ENCODE measurements at regions not wholly inside any gene's neighbourhood (a gene's known extent, or its start where the extent isn't known, plus 50 kb on each side); places are given as distances from the start of the nearest gene placed in this dataset.

GRCh38 chr6:48031711-48032110 is 79.3 kb downstream of the PTCHD4 start:
- DNase-seq (ENCODE audit: extremely low read depth in 1 of 4, low spot score in 3 of 4), result no peak
- BruUV-seq (replicated peaks), result no TSS peak
- Histone ChIP-seq H3K4me1 (replicated peaks in 1 of 2; ENCODE audit: control insufficient read depth in 2 of 2, insufficient read depth in 2 of 2, low read length in 2 of 2) (no peaks in the 10 kb centered on the region), H3K4me3 (no peak overlapping the region), H2AFZ (ENCODE audit: low read depth, low read length) (no peak overlapping the region), H3K9me3 (replicated peaks; ENCODE audit: control insufficient read depth, insufficient read depth, low read depth, low read length) (no peaks in the 10 kb centered on the region), H4K20me1 (replicated peaks; ENCODE audit: control insufficient read depth, insufficient read depth, low read length) (no peaks in the 10 kb centered on the region), H3K9ac (ENCODE audit: insufficient read depth in 1 of 2, low read depth in 2 of 2, low read length in 2 of 2) (no peak overlapping the region), H3K27ac (ENCODE audit: extremely low read depth, low read depth, low read length) (no peak overlapping the region), H3K9me1 (ENCODE audit: control insufficient read depth, insufficient read depth, low read length) (no peaks in the 10 kb centered on the region), H3K79me2 (ENCODE audit: control insufficient read depth, insufficient read depth, low read length) (no peaks in the 10 kb centered on the region), H3K36me3 (ENCODE audit: control insufficient read depth, insufficient read depth, low read length) (no peaks in the 10 kb centered on the region), H3K27me3 (ENCODE audit: control insufficient read depth in 2 of 2, insufficient read depth in 2 of 2, low read length in 2 of 2) (no peaks in the 10 kb centered on the region), H3K4me2 (ENCODE audit: insufficient read depth, low read length) (no peak overlapping the region)
- POLR2A ChIA-PET, result no interaction called here
- 0% methylated on average over 2 of the region's 2 CpGs for WGBS (ENCODE audit: insufficient coverage, low coverage, missing lambda C conversion rate)
- FAIRE-seq, result no peak
- TF ChIP-seq ZNF655 (CRISPR knock-in tag; IDR thresholded peaks at IDR 0.05), result no peak
- TF ChIP-seq NFYB (IDR thresholded peaks at IDR 0.05; ENCODE audit: extremely low read depth, insufficient read length), result no peak
- no peak for TF ChIP-seq PURB (CRISPR knock-in tag; IDR thresholded peaks at IDR 0.05; ENCODE audit: low read depth)
- TF ChIP-seq ZNF143 (CRISPR knock-in tag; IDR thresholded peaks at IDR 0.05), result no peak
- TF ChIP-seq ZNF174 (CRISPR knock-in tag; IDR thresholded peaks at IDR 0.05), result no peak
- TF ChIP-seq PTTG1 (tag; IDR thresholded peaks at IDR 0.05; ENCODE audit: low read depth), result no peak
- no peak for TF ChIP-seq ARID3A (IDR thresholded peaks at IDR 0.05; ENCODE audit: borderline replicate concordance, low read depth, low read length)
- CTCF ChIA-PET (ENCODE audit: low intra/inter-chr PET ratio), result no interaction called here
- ATAC-seq, result no peak
- intact Hi-C loops (cut with micrococcal nuclease), result no loop called here
- in situ Hi-C loops (cut with MboI), result no loop called here
